ENCODE measurements at regions not wholly inside any gene's neighbourhood (a gene's known extent, or its start where the extent isn't known, plus 50 kb on each side); places are given as distances from the start of the nearest gene placed in this dataset.

DNA sequence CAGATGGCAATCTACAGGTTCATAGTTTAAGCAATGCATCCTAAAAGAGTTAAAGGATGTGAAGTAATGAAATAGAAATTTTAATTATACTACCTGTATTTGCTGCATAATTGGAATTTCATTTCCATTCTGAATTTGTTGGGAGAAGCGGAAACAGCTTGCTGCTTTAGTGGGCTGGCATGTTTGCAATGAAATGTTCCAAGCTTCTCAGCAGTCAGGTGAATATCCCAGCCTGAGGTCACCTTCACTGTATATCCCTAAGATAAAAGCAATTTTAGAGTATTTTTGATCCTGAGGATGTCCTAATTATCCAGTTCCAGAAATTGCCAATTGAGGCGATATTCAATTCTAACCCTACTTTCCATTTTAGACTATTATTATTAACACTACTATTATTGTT is 136.1 kb upstream of the ARSJ start:
- Histone ChIP-seq H3K27me3 (ENCODE audit: insufficient read depth, low read depth) (no peaks in the 10 kb centered on the region), H3K27ac (no peak overlapping the region), H2AFZ (no peak overlapping the region), H3K4me1 (replicated peaks; ENCODE audit: insufficient read depth) (no peaks in the 10 kb centered on the region), H4K20me1 (ENCODE audit: insufficient read depth) (no peaks in the 10 kb centered on the region), H3K4me2 (no peak overlapping the region), H3K4me3 (no peak overlapping the region), H3K9me2 (ENCODE audit: insufficient read depth) (no peaks in the 10 kb centered on the region), H3K36me3 (ENCODE audit: low read depth) (no peaks in the 10 kb centered on the region), H3F3A (ENCODE audit: insufficient read depth, low read depth) (no peaks in the 10 kb centered on the region), H3K9me3 (ENCODE audit: insufficient read depth, low read depth) (no peaks in the 10 kb centered on the region), H3K79me2 (ENCODE audit: low read depth) (no peaks in the 10 kb centered on the region)
- BruUV-seq (replicated peaks): no TSS peak
- POLR2A ChIA-PET (ENCODE audit: unreplicated experiment): no interaction called here
- intact Hi-C loops (cut with micrococcal nuclease; ENCODE audit: unreplicated experiment): no loop called here
- DNase-seq: no peak
- CTCF ChIA-PET: no interaction called here
- TF ChIP-seq EZH2 (IDR thresholded peaks at IDR 0.05; ENCODE audit: low read depth): no peak
- TF ChIP-seq, protein P1, sequence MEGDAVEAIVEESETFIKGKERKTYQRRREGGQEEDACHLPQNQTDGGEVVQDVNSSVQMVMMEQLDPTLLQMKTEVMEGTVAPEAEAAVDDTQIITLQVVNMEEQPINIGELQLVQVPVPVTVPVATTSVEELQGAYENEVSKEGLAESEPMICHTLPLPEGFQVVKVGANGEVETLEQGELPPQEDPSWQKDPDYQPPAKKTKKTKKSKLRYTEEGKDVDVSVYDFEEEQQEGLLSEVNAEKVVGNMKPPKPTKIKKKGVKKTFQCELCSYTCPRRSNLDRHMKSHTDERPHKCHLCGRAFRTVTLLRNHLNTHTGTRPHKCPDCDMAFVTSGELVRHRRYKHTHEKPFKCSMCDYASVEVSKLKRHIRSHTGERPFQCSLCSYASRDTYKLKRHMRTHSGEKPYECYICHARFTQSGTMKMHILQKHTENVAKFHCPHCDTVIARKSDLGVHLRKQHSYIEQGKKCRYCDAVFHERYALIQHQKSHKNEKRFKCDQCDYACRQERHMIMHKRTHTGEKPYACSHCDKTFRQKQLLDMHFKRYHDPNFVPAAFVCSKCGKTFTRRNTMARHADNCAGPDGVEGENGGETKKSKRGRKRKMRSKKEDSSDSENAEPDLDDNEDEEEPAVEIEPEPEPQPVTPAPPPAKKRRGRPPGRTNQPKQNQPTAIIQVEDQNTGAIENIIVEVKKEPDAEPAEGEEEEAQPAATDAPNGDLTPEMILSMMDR (conservative IDR thresholded peaks at IDR 0.05): no peak

DNA sequence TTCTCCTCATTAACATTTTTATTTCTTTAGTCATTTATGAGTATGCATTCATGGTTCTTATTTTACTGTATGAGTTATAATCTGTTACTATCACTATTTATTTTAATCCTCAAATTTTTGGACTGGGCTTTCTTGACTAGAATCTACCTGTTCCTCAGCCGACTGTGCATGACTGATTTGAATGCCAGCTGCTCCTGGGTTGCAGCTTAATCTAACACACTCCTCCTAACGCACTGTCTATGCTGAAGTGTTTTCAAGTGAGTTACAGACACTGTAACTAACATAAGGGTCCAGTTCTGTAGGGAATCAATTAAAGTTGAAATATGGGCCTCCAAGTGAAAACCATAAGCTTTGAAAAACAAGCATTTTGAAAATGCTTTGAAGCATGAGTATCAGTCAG is 137.4 kb upstream of the ARSJ start:
- no peak for DNase-seq
- H3F3A ChIP-seq (ENCODE audit: insufficient read depth, low read depth): no peaks in the 10 kb centered on the region
- intact Hi-C loops (cut with micrococcal nuclease; ENCODE audit: unreplicated experiment): no loop called here
- POLR2A ChIA-PET (ENCODE audit: unreplicated experiment): no interaction called here
- H4K20me1 ChIP-seq (ENCODE audit: insufficient read depth): no peaks in the 10 kb centered on the region
- H2AFZ ChIP-seq: no peak overlapping the region
- TF ChIP-seq EZH2 (IDR thresholded peaks at IDR 0.05; ENCODE audit: low read depth): no peak
- TF ChIP-seq, protein P1 (conservative IDR thresholded peaks at IDR 0.05): no peak
- no peak overlapping the region for H3K4me2 ChIP-seq
- no TSS peak for BruUV-seq (replicated peaks)
- no peaks in the 10 kb centered on the region for H3K4me1 ChIP-seq (replicated peaks; ENCODE audit: insufficient read depth)
- no peaks in the 10 kb centered on the region for H3K9me2 ChIP-seq (ENCODE audit: insufficient read depth)
- no peaks in the 10 kb centered on the region for H3K79me2 ChIP-seq (ENCODE audit: low read depth)
- no peaks in the 10 kb centered on the region for H3K36me3 ChIP-seq (ENCODE audit: low read depth)
- no peak overlapping the region for H3K4me3 ChIP-seq
- H3K27me3 ChIP-seq (ENCODE audit: insufficient read depth, low read depth): no peaks in the 10 kb centered on the region
- CTCF ChIA-PET: no interaction called here
- no peak overlapping the region for H3K27ac ChIP-seq
- H3K9me3 ChIP-seq (ENCODE audit: insufficient read depth, low read depth): no peaks in the 10 kb centered on the region

DNA sequence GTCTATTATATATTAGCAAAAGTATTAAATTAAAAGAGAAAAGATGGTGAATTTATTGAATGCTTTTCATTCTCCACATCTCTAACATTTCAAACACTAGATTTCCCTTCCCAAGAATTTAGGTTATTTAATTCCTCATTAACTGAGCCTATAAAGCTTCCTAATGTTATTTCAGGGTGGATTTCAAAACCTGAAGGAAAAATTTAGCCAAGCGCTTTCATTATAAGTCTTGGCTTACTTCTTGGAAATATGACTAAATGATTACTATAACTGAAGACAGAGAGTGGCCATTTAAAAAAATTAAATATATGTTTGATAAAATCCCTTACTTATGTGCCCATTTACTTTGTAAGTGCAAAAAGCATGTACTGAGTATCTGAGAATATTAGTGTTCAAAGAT is 141.8 kb upstream of the ARSJ start:
- Histone ChIP-seq H3K4me1 (replicated peaks; ENCODE audit: insufficient read depth) (no peaks in the 10 kb centered on the region), H3K4me2 (no peak overlapping the region), H3K4me3 (no peak overlapping the region), H3K36me3 (ENCODE audit: low read depth) (no peaks in the 10 kb centered on the region), H2AFZ (no peak overlapping the region), H3F3A (ENCODE audit: insufficient read depth, low read depth) (no peaks in the 10 kb centered on the region), H3K9me2 (ENCODE audit: insufficient read depth) (no peaks in the 10 kb centered on the region), H3K27ac (no peak overlapping the region), H3K79me2 (ENCODE audit: low read depth) (no peaks in the 10 kb centered on the region), H4K20me1 (ENCODE audit: insufficient read depth) (no peaks in the 10 kb centered on the region), H3K27me3 (ENCODE audit: insufficient read depth, low read depth) (no peaks in the 10 kb centered on the region), H3K9me3 (ENCODE audit: insufficient read depth, low read depth) (no peaks in the 10 kb centered on the region)
- CTCF ChIA-PET: no interaction called here
- TF ChIP-seq, protein P1 (conservative IDR thresholded peaks at IDR 0.05): no peak
- TF ChIP-seq EZH2 (IDR thresholded peaks at IDR 0.05; ENCODE audit: low read depth): no peak
- intact Hi-C loops (cut with micrococcal nuclease; ENCODE audit: unreplicated experiment): no loop called here
- no TSS peak for BruUV-seq (replicated peaks)
- POLR2A ChIA-PET (ENCODE audit: unreplicated experiment): no interaction called here
- no peak for DNase-seq

All from PC-9 (cell line).